Right cardiac atrium (tissue), 5 donors: ENCODE measurements at regions not wholly inside any gene's neighbourhood (a gene's known extent, or its start where the extent isn't known, plus 50 kb on each side); places are given as distances from the start of the nearest gene placed in this dataset.

Experiments used
- ATAC-seq, 2 donors: fragments of 200-7000 bp; cut with Tn5 transposase; one replicate each; pipeline versions ENCODE4 v1.8.0 to v1.9.1; 2020; ENCODE audit warnings: moderate library complexity in 2 of 2, mild to moderate bottlenecking in 1 of 2
- DNase-seq, 3 donors: peaks; one replicate each; pipeline ENCODE4 v3.0.0-alpha.2; 2020
- H3K27ac ChIP-seq: one replicate; pipeline ENCODE4 v1.5.1; 2013; ENCODE audit warnings: mild to moderate bottlenecking, low read length, control low read depth, moderate library complexity
- H3K27me3 ChIP-seq: one replicate; pipeline ENCODE4 v1.6.1; 2013; ENCODE audit not compliant: control insufficient read depth, insufficient read depth
- H3K4me1 ChIP-seq: one replicate; pipeline ENCODE4 v1.6.1; 2013; ENCODE audit warnings: low read length; ENCODE audit not compliant: control insufficient read depth, insufficient read depth
- H3K4me3 ChIP-seq: one replicate; pipeline ENCODE4 v1.5.1; 2013; ENCODE audit warnings: low read length, control low read depth
- H3K9me3 ChIP-seq: one replicate; pipeline ENCODE4 v1.6.1; 2013; ENCODE audit warnings: low read length; ENCODE audit not compliant: control insufficient read depth
- WGBS: extraction: QIAGEN DNeasy Blood & Tissue Kit; methylation state at CpG from one replicate; pipeline ENCODE4 v1.1.7; 2013; 5-methylcytosine and 5-hydroxymethylcytosine counted together
- intact Hi-C, 4 donors: fragments of 100-400 bp; cut with DNase I; formaldehyde crosslinking; loops; one replicate each; pipeline versions ENCODE4 v1.11.0 to v1.14.0; 2022 to 2023
- donor health status: healthy with polysubstance abuse.
- donor health status: DM: no; HTN: yes; CAD: no.
- donor health status: DM: no; HTN: no; CAD: no.
- donor health status: DM: no; HTN: yes; CAD: no; lungs with severe emphysema.
- donor health status: DM: yes; HTN: yes; CAD: no.

- intact Hi-C loops = no loop called here
- DNase-seq (no peak), ATAC-seq (no peak)
- H3K27ac ChIP-seq = no peak overlapping the region
- no peaks in the 10 kb centered on the region for H3K27me3 ChIP-seq
- no peaks in the 10 kb centered on the region for H3K9me3 ChIP-seq
- H3K4me3 ChIP-seq = no peak overlapping the region
- no peaks in the 10 kb centered on the region for H3K4me1 ChIP-seq
- 64% methylated on average over 7 of the region's 7 CpGs for WGBS
These were observed 70.6 kb upstream of the CNR1 start for GRCh38 chr6:88236612-88237360.

GRCh38 chr6:88232753-88233152 is 66.6 kb upstream of the CNR1 start:
- intact Hi-C loops = no loop called here
- DNase-seq (no peak), ATAC-seq (no peak)
- Histone ChIP-seq H3K27ac (no peak overlapping the region), H3K27me3 (no peaks in the 10 kb centered on the region), H3K9me3 (peaks cover 2% of the 10 kb centered on the region), H3K4me1 (no peaks in the 10 kb centered on the region), H3K4me3 (no peak overlapping the region)
- 55% methylated on average over 1 of the region's 1 CpG for WGBS

DNA sequence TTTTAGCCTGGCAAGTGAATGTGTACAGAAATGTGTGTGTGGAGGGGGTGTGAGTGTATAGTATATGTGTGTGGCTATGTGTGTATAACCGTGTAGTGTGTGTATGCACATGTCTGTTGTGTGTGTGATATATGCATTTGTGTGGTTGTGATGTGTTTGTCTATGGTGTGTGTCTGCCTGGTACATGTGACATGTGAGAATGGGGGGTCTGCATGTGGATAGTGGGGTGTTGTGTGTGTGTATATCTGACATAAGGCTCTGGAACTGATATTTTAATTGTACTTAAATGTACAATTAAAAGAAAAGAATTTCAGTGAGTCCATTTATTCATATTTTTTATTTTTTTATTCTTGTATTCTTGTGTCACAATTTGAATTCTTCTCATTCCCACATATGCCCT is 57.2 kb upstream of the CNR1 start:
- H3K9me3 ChIP-seq = no peaks in the 10 kb centered on the region

DNA sequence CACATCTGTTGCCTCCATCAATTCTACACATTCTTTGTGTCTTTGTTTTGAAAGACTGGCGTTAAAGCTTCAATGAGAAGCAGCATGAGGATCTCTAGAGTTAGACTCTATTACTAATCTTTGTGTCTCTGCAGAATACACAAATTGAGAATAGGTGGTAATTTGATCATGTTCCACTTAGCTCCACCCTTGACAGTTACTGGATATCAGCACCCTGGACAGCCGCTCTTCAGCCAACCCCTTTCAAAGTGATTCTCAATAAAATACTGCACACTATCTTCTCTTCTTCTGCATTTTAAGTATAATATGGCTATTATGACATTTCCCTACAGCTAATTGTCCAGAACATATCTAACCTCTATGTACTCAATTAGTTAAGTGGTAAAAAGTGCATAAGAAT is 54.3 kb upstream of the CNR1 start:
- WGBS = 70% methylated on average over 2 of the region's 2 CpGs
- intact Hi-C loops = no loop called here
- H3K4me3 ChIP-seq = no peak overlapping the region
- H3K4me1 ChIP-seq = no peaks in the 10 kb centered on the region
- no peak overlapping the region for H3K27ac ChIP-seq
- DNase-seq (no peak), ATAC-seq (no peak)
- no peaks in the 10 kb centered on the region for H3K27me3 ChIP-seq
- H3K9me3 ChIP-seq = no peaks in the 10 kb centered on the region

More for the DNA sequence above, 57.2 kb upstream of the CNR1 start:
- WGBS = 63% methylated on average over 1 of the region's 1 CpG
- Histone ChIP-seq H3K4me3 (no peak overlapping the region), H3K4me1 (no peaks in the 10 kb centered on the region), H3K27ac (no peak overlapping the region), H3K27me3 (no peaks in the 10 kb centered on the region)
- intact Hi-C loops = no loop called here
- no peak for ATAC-seq
- no peak for DNase-seq

- Histone ChIP-seq H3K27me3 (no peaks in the 10 kb centered on the region), H3K9me3 (no peaks in the 10 kb centered on the region), H3K27ac (no peak overlapping the region), H3K4me3 (no peak overlapping the region), H3K4me1 (no peaks in the 10 kb centered on the region)
- WGBS = 84% methylated on average over 2 of the region's 2 CpGs
- intact Hi-C loops = no loop called here
- DNase-seq = no peak
- ATAC-seq = no peak
These were observed 50.0 kb upstream of the CNR1 start for GRCh38 chr6:88216182-88216581.
